ENCODE measurements at regions not wholly inside any gene's neighbourhood (a gene's known extent, or its start where the extent isn't known, plus 50 kb on each side); places are given as distances from the start of the nearest gene placed in this dataset.
"Not testable (repeated sequence)": the region's sequence is repeated elsewhere in the genome, so short reads cannot be mapped to it uniquely, and the experiment has no call there.

DNA sequence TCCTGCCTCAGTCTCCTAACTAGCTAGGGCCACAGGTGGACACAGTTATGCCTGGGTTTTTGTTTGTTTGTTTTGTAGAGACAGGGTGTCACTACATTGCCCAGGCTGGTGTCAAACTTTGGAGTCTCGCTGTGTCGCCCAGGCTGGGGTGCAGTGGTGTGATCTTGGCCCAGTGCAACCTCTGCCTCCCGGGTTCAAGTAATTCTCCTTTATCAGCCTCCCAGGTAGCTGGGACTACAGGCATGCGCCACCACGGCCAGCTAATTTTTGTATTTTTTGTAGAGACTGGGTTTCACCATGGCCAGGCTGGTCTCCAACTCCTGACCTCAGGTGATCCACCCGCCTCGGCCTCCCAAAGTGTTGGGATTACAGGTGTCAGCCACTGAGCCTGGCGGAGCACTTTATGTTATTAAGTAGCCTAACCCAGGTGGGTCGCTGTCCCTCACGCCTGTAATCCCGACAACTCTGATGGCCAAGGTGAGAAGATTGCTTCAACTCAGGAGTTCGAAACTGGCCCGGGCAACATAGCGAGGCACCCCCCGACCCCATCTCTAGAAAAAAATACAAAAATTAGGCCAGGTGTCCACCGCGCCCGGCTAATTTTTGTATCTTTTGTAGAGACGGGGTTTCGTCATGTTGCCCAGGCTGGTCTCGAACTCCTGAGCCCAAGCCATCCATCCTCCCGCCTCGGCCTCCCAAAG, 91.2 kb upstream of the OR4F16 start:
- not testable (repeated sequence) for FAIRE-seq; H2BK12ac ChIP-seq (ENCODE audit: low read depth, low read length); H2BK120ac ChIP-seq (replicated peaks; ENCODE audit: low read depth, low read length); H2BK15ac ChIP-seq (ENCODE audit: low read length); H3K14ac ChIP-seq (ENCODE audit: insufficient read length); H3K18ac ChIP-seq (ENCODE audit: extremely low read depth, low read length); H3K36me3 ChIP-seq (ENCODE audit: control insufficient read depth in 2 of 4, insufficient read depth in 4 of 4, low read length in 3 of 4); DNase-seq (ENCODE audit: low read depth in 1 of 2, low spot score in 2 of 2); H4K5ac ChIP-seq (ENCODE audit: insufficient read length, low read depth, low read length); H3K27ac ChIP-seq (ENCODE audit: low read depth, low read length); H2BK5ac ChIP-seq (ENCODE audit: low read depth, low read length); H4K20me1 ChIP-seq (replicated peaks in 1 of 2; ENCODE audit: control insufficient read depth in 1 of 2, insufficient read depth in 2 of 2, low read length in 2 of 2); H3K4me1 ChIP-seq (replicated peaks in 1 of 4; ENCODE audit: control insufficient read depth in 3 of 4, insufficient read depth in 4 of 4, low read length in 3 of 4); H2AFZ ChIP-seq (ENCODE audit: low read length); H3K4ac ChIP-seq (replicated peaks; ENCODE audit: insufficient read length, low read depth, low read length); H3K23ac ChIP-seq (ENCODE audit: insufficient read length); H3K9ac ChIP-seq (replicated peaks in 1 of 4; ENCODE audit: extremely low read depth in 1 of 4, low read depth in 3 of 4, low read length in 3 of 4); H2AK5ac ChIP-seq (ENCODE audit: low read depth, low read length); H3K79me1 ChIP-seq (ENCODE audit: low read depth, low read length); H3K27me3 ChIP-seq (replicated peaks in 1 of 4; ENCODE audit: control insufficient read depth in 3 of 4, extremely low read depth in 1 of 4, insufficient read depth in 3 of 4, low read length in 3 of 4); H4K8ac ChIP-seq (ENCODE audit: extremely low read depth, insufficient read depth, low read length); H4K91ac ChIP-seq (replicated peaks; ENCODE audit: insufficient read length, low read length); H2BK20ac ChIP-seq (ENCODE audit: low read length); H3K56ac ChIP-seq (replicated peaks; ENCODE audit: insufficient read length, low read depth, low read length); H3K9me3 ChIP-seq (ENCODE audit: insufficient read depth in 2 of 2, low read depth in 1 of 2, low read length in 1 of 2); H3K79me2 ChIP-seq (ENCODE audit: control insufficient read depth in 1 of 2, insufficient read depth in 2 of 2, low read length in 2 of 2); H3K23me2 ChIP-seq (ENCODE audit: low read depth, low read length)
- WGBS, 2 experiments (ENCODE audit: extremely low coverage in 1 of 2, insufficient coverage in 1 of 2, insufficient read length in 1 of 2, insufficient replicate concordance in 2 of 2, low coverage in 1 of 2, low lambda C conversion rate in 2 of 2, missing lambda C conversion rate in 1 of 2): 92% methylated on average over 19 of the region's 23 CpGs; no CpG with 5 or more reads in 1 of the 2 experiments
- Histone ChIP-seq H3K4me3 (ENCODE audit: extremely low read depth in 1 of 4, insufficient read depth in 2 of 4, low read depth in 3 of 4, low read length in 4 of 4) (peak overlapping the region; percentile 47 to 74 (median 66); a peak in 6 of 8 replicates), H3K4me2 (ENCODE audit: insufficient read depth in 1 of 2, low read depth in 2 of 2, low read length in 2 of 2) (peak overlapping the region; percentile 50 to 56; a peak in 3 of 4 replicates)
- POLR2A ChIA-PET (ENCODE audit: partially characterized antibody): interaction anchor here (1.3 kb wide), 1 partner anchor 92 kb away, joined by 5 read pairs; no protein-coding TSS in a partner anchor
- CTCF ChIA-PET (ENCODE audit: partially characterized antibody): interaction anchor here (0.6 kb wide), 1 partner anchor 124 kb away, joined by 3 read pairs; no protein-coding TSS in a partner anchor

All from H1 (cell line).